Testis (tissue), 2 donors: ENCODE measurements at regions not wholly inside any gene's neighbourhood (a gene's known extent, or its start where the extent isn't known, plus 50 kb on each side); places are given as distances from the start of the nearest gene placed in this dataset.

Experiments used
- DNase-seq: peaks from one replicate; pipeline ENCODE4 v3.0.0-alpha.2; 2019
- H3K27ac ChIP-seq, 2 donors: fragments of 200-600 bp; sonication (generic); one replicate each; pipeline ENCODE4 v1.5.1; 2019
- H3K27me3 ChIP-seq: fragments of 200-600 bp; sonication (generic); one replicate; pipeline ENCODE4 v1.5.1; 2019
- H3K36me3 ChIP-seq: fragments of 200-600 bp; sonication (generic); one replicate; pipeline ENCODE4 v1.5.1; 2017; ENCODE audit warnings: low read depth; ENCODE audit errors: missing control alignments
- H3K4me1 ChIP-seq: fragments of 200-600 bp; sonication (generic); one replicate; pipeline ENCODE4 v1.5.1; 2019
- H3K4me3 ChIP-seq, 2 donors: fragments of 200-600 bp; sonication (generic); one replicate each; pipeline ENCODE4 v1.5.1; 2017 to 2019
- H3K9me3 ChIP-seq: fragments of 200-600 bp; sonication (generic); one replicate; pipeline ENCODE4 v1.5.1; 2017
- CTCF ChIP-seq, 3 experiments: fragments of 450-650 bp in 2 of 3; fragments of 200-600 bp in 1 of 3; sonication (generic) in 1 of 3; IDR thresholded peaks; one replicate each; pipeline ENCODE4 v1.5.1; 2016 to 2019; ENCODE audit warnings: antibody characterized with exemption in 3 of 3, mild to moderate bottlenecking in 2 of 3, moderate library complexity in 1 of 3
- POLR2A ChIP-seq: fragments of 450-650 bp; IDR thresholded peaks from one replicate; pipeline ENCODE4 v1.6.1; 2017; ENCODE audit warnings: antibody characterized with exemption, mild to moderate bottlenecking, moderate library complexity
- WGBS, 2 donors: methylation state at CpG; one replicate each; pipeline ENCODE4 v1.1.5; 2018; 5-methylcytosine and 5-hydroxymethylcytosine counted together
- intact Hi-C: fragments of 100-400 bp; cut with DNase I; formaldehyde crosslinking; loops from one replicate; pipeline ENCODE4 v1.15.1; 2023; ENCODE audit warnings: low total_unique reads

DNA sequence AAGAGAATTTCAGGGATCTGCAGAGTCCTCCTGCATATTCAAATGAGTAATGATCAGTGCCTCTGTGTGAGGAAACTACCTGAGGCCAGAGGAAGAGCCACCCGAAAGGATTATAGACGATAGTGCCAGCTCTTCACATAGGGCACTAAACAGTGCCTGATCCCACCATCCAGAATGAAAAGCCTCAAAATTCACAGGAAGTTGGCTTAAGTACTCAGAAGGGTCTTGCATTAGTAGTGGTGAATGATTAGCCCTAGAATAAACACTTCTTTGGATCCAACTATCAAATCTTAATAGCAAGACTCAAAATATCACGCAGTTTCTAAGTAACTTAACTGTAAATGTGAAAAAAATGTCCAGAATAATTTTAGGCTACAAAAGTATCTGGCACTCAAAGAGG, 324.4 kb downstream of the ZNF674 start:
- intact Hi-C loops = no loop called here
- no peaks in the 10 kb centered on the region for H3K4me1 ChIP-seq
- no peaks in the 10 kb centered on the region for H3K27me3 ChIP-seq
- no peak overlapping the region for H3K4me3 ChIP-seq
- no peak for DNase-seq
- no peaks in the 10 kb centered on the region for H3K9me3 ChIP-seq
- H3K36me3 ChIP-seq = no peaks in the 10 kb centered on the region
- no peak overlapping the region for H3K27ac ChIP-seq
- TF ChIP-seq POLR2A (no peak), CTCF (IDR thresholded peaks at IDR 0.05) (no peak)
- 94 to 96% methylated on average over 3 of the region's 3 CpGs for WGBS, 2 donors

- TF ChIP-seq CTCF (IDR thresholded peaks at IDR 0.05) (no peak), POLR2A (no peak)
- H3K4me1 ChIP-seq = no peaks in the 10 kb centered on the region
- H3K9me3 ChIP-seq = no peaks in the 10 kb centered on the region
- no peak for DNase-seq
- 100% methylated on average over 1 of the region's 1 CpG for whole genome bisulfite sequencing, 2 donors
- H3K4me3 ChIP-seq = no peak overlapping the region
- H3K27ac ChIP-seq = no peak overlapping the region
- H3K36me3 ChIP-seq = no peaks in the 10 kb centered on the region
- H3K27me3 ChIP-seq = no peaks in the 10 kb centered on the region
- intact Hi-C loops = no loop called here
Measured at GRCh38 chrX:46218373-46218772, 326.8 kb downstream of the ZNF674 start.

DNA sequence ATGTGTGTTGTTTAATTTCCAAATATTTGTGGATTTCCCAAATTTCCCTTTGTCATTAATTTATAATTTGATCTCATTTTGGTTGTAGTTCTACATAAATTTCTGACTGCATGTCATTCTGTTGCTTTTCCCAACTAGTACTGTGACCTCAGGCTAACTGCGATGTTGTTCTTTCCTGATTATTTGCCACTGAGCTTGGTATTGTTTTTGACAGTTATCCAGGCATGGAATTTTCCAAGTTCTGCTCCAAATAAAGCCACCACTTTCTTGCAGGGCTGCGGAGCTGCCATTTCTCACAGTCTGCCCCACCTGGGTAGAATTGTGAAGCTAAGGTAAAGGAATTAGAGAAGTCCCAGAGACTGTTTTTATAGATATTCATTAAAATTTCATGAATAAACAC, 328.8 kb downstream of the ZNF674 start:
- intact Hi-C loops = no loop called here
- DNase-seq = no peak
- whole genome bisulfite sequencing, 2 donors = 69 to 93% methylated on average over 2 of the region's 2 CpGs

DNA sequence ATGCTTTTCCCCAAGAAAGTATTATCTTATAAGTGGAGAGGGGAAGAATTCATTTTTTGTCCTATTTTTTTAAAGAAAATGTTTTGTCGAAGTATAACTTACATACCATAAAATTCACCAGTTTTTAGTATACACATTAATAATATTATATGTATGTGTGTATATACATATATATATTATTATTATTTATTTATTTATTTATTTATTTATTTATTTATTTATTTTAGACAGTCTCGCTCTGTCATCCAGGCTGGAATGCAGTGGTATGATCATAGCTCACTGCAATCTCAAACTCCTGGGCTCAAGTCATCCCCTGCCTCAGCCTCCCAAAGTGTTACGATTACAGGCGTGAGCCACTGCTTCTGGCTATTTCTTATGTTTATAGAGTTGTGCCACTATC, 334.1 kb downstream of the ZNF674 start:
- intact Hi-C loops = no loop called here
- WGBS, 2 donors = 98 to 100% methylated on average over 4 of the region's 4 CpGs
- no peaks in the 10 kb centered on the region for H3K27me3 ChIP-seq
- DNase-seq = no peak
- H3K9me3 ChIP-seq = no peaks in the 10 kb centered on the region
- no peaks in the 10 kb centered on the region for H3K4me1 ChIP-seq
- H3K4me3 ChIP-seq = no peak overlapping the region
- no peaks in the 10 kb centered on the region for H3K36me3 ChIP-seq
- H3K27ac ChIP-seq = no peak overlapping the region
- TF ChIP-seq POLR2A (no peak), CTCF (IDR thresholded peaks at IDR 0.05) (no peak)

More for the DNA sequence above, 328.8 kb downstream of the ZNF674 start:
- Histone ChIP-seq H3K4me1 (no peaks in the 10 kb centered on the region), H3K27ac (no peak overlapping the region), H3K36me3 (no peaks in the 10 kb centered on the region), H3K27me3 (no peaks in the 10 kb centered on the region), H3K9me3 (no peaks in the 10 kb centered on the region), H3K4me3 (no peak overlapping the region)
- TF ChIP-seq CTCF (IDR thresholded peaks at IDR 0.05) = no peak
- no peak for TF ChIP-seq POLR2A

DNA sequence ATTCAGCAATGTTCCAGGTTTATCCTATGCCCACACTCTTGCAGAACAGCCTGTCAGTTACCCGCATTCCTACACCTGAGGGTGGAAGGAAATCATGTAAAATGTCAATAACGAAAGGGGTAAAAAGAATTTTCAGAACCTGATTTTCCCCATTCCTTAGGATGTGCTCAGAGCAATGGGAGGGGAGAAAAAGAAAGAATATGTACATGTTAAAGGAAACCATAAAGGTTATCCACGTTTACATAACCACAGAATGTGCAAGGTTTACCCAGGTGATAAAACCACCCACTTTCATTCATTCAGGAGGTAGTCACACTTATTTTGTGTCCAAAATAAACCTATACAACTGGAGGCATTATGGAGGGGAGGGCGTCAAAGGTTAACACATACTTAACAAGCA, 335.5 kb downstream of the ZNF674 start:
- intact Hi-C loops = no loop called here
- no peak for TF ChIP-seq CTCF (IDR thresholded peaks at IDR 0.05)
- TF ChIP-seq POLR2A = no peak
- DNase-seq = no peak
- no peaks in the 10 kb centered on the region for H3K27me3 ChIP-seq
- H3K36me3 ChIP-seq = no peaks in the 10 kb centered on the region
- 71 to 82% methylated on average over 4 of the region's 4 CpGs for WGBS, 2 donors
- no peaks in the 10 kb centered on the region for H3K4me1 ChIP-seq
- no peak overlapping the region for H3K27ac ChIP-seq
- no peak overlapping the region for H3K4me3 ChIP-seq
- H3K9me3 ChIP-seq = no peaks in the 10 kb centered on the region
